ENCODE measurements at regions not wholly inside any gene's neighbourhood (a gene's known extent, or its start where the extent isn't known, plus 50 kb on each side); places are given as distances from the start of the nearest gene placed in this dataset.

DNA sequence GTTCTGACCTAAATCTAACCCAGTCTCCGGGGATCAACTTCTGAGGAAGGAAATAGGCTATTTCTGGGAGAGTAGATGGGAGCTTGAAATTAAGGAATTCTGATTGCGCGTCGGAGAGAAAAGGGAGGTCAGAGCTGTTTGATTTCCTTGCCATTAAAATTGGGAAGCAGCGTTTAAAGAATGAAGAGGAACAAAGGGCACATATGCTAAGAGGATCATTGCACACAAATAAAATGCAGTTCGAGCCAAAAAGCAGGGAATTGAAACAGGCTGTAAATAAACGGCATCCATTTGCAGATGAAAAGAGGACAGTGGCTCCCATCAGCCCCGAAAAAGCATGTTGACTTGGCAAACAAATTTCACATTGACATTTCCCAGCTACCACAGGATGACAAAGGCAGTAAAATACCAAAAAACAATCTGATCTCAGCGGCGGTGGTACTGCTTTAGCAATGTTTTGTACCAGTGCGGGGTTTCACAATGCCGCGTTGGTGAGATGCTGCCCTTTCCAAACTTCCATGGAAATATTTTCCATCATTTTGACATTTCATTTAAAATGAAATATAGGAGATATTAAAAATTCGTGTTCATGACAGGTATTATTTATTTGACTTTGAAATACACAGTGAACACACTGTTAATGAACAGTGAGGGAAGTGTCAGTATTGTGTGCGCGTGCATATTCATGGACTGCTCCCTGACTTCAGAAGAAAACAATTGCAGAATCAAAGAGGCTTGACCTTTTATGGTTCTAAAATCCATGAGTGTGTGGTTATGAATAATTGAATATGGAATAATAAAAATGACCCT lies 108.8 kb downstream of the SQOR start:
- DNase-seq = no peak

DNA sequence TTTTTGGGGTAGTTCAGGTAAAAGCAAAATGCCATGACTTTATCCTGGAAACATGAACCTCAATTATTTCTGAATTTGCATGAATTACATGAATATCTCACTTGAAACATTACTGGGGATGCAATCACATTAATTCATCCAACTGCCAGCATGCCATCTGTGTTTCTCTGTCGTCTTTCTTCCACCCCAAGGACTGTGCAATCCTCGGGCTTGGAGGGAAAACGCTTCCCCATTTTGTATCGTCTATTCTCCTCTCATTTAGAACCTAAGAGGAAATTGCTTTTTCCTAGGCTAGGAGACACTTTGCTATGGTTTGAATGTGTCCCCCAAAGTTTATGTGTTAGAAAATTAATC lies 109.4 kb downstream of the SQOR start:
- no peak for DNase-seq

DNA sequence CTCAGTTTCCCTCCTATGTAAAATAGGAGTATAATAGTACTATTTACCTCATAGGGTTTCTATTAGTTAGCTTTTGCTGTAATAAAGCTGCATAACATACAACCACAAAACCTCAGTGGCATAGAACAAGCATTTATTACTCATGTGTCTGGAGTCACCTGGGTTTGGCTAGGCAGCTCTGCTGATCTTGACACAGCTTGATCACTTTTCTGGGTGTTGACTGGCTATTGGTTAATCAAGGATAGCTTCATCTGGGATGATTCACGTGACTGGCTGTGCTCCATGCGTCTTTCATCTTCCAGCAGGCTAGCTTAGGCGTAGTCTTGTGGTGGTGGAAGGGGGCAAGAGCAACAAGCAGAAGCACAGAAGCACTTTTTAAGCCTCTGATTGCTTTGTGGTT lies 112.6 kb downstream of the SQOR start:
- DNase-seq = no peak

DNA sequence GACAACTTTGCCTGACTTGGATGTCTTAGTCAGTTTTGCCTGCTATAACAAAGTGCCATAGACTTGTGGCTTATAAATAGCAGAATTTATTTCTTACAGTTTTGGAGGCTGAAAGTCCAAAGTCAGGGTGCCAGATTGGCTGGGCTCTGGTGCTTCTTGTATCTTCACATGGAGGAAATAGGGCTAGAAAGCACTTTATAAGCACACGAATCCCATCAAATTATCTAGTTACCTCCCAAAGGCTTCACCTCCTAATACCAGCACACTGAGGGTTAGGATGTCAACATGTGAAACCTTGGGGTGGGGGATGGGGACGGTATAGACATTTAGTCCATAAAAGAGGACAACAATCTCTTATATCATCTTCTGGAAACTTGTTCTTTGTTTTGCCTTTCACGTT lies 116.8 kb downstream of the SQOR start:
- no peak for DNase-seq

DNA sequence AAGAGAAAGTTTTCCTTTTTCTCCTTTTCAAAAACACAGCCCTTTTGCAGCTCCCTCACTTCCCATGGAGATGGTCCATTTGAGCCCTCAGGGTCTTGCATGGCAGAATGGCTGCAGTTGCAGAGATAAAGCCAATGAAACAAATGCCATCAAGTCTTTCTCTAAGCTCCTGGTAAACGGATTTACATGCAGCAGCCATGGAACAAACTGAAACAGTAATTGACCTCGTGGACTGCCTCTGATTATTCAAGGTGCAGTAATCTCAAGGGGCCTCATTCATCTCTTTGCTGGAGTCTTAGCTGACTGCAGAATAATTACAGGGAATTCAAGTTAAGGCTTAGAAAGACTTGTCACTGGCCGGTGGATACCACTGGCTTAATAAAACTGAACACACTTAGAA lies 125.1 kb downstream of the SQOR start:
- no peak for DNase-seq

DNA sequence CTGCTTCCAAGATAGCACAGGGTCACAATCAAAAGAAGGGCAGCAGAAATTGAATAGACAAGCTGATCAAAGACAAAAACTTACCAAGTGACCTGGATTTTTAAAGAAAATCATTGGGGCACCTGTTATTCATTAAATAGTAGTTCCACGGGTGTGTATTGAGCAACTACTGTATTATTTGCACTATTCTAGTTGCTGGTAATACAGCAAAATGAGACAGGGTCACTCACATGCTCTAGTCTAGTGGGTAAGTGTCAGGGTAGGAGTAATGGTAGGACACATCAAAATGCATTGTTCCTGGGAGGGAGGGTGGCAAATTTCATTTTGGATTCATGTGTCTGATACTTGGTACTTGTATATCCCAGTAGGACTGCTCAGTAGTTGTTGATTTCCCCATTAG lies 127.9 kb downstream of the SQOR start:
- no peak for DNase-seq

DNA sequence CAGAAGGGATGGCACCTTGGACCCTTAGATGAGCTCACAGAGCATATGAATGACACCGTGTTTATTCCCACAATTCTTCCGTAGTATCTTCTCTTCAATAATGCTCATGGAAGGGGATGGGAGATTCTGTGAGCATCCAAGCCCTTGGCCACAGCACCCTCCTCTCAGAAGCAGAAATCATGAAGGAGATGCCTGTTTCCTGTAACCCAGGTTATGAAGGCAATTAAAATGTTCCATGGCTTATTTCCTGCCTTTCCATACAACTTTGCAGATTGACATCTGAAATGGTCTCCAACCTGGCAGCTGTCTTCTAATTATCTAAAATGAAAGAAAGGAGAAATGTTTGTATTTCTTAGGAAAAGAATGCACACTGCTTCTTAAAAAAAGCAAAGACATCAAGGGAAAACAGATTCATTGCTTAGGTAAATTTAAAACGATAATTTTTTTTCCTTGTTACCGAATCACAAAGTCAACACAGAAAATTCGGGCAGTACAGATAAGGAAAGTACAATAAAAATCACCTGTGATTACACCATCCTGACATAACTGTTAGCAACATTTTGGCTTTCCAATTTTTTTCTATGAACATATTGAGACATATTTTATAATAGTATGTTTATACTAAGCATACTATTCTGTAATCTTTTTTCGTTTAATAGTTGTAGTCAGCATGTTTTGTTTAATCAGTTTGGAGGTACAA lies 128.5 kb downstream of the SQOR start:
- no peak for DNase-seq

DNA sequence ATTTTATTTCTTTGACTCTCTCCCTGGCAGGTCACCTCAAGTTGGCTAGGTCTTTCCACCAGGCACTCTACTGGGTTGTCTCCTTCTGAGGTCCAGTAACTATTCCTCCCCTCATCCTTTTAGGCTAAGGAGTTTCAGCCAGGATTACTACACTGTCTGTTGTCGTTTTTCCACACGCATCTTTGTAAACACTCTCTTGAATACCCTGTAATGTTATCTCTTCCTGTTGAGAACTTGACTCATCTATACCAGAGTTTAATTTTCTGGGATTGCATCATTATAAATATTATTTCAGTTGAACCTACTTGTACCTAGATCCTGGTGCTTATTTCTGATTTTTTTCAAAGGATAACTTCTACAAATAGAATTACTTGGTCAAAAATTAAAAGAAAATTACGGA lies 138.3 kb downstream of the SQOR start:
- DNase-seq = no peak

DNA sequence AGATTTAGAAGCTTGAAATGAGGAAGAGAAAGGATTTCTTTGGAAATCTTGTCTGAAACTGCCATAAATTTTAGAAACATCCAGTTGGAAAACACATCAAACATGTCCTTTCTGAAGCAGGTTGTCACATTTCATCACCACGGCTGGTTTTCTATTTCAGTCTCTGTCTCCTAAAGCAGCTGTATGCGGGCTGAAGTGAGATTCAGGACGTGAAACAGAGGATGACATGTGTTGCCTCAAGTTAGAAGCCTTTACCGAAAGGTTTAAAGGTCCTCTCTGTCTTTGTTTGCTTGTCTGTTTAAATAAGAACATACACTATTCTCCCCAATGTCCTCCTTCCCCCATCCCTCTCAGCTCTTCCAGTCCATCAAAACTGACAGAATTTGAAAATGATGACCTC lies 141.9 kb downstream of the SQOR start:
- no peak for DNase-seq

DNA sequence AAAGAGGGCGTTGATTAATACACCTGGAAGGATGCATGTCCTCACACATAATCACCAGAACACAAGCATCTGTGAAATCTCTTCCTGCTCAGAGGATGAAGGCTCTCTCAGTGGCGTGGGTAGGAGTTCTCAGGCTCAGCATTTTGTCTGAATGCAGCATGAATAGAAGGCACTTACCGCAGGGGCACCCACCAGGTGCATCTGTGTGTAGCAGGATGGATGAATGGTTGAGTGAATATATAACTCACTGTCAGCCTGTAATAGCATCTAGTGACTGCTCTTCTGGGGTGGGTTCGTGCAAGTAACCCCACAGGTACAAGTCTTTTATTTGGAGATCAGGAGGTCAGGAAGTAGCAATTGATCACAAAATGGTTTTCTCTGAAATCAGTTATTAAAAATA lies 143.0 kb downstream of the SQOR start:
- no peak for DNase-seq

DNA sequence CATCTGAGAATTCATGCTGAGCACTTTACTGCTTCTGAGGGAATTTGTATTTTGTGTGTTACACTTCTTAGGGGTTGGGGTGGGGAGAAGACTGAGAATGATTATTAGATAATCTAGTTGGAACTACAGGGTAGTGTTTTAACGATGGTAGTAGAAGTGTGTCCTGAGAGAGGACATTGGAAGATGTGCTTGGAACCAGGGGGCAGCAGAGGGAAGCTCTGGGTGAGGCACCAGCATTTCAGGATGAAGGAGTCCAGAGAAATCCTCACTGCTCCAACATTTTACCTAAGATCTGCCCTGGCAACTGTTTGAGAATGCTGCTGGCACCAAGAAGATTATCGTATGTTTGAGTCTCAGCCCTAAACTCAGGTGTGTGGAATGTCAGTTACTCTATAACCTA lies 145.5 kb downstream of the SQOR start:
- no peak for DNase-seq

DNA sequence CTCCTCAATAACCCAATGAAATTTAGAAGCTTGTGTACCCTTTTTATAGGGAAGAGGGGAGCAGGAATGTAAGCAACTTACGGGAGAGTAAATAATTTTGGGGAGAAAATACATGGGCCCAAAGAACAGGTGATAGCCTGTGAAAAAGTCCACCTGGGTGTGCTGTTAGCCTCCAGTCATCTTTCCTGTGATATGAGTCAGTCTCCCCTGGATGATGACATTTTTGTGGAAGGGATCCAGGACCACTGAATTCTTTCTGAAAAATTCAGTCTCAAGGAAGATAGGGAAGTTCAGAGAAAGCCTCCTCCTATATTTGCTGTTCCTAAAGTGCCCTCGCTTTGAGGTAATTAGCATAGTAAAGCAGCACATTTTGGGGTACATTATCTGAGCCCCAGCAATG lies 149.8 kb downstream of the SQOR start:
- no peak for DNase-seq

DNA sequence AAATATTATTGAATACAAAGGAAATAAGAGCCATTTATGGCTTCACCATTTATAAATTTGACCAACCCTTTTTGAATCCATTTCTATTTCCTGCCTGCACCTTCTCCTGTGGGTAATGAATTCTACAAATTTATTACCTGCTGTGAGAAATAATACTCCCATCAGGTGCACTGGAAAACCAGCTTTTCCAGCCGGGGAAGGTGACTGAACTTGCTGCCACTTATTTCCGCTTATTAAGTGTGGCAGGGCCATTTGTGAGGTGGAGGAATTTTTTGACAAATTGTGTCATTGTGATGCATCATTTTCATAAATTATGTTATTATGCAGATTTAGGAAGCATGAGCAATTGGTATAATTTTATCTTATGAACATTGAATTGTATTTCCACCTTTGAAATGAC lies 151.1 kb downstream of the SQOR start:
- DNase-seq = no peak

DNA sequence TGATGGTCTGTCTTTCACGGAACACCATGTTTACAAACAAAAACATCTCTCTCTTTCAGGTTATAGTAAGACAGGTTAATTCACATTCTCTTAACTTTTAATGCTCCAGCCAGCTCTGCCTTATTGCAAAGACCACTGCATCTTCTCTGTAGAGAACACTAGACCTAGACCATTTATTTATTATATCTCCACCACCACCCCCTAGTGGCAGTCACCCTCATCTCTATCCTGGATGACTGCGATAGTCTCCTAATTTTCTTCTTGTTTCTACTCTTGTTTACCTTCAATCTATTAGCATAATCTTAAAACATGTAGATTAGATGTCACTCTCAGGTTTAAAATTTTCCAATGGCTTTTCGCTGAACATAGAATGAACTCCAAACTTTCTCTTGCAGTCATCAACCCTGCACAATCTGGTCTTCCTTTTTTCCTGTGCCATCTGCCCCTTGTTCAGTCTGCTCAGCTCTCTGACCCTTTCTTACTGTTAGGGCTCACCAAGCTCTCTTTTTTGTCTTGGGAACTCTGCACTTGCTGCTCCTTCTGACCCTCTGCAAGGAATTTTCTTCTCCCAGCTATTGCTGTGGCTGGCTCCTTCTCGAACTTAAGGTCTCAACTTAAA lies 155.6 kb downstream of the SQOR start:
- DNase-seq = peak; percentile 18

DNA sequence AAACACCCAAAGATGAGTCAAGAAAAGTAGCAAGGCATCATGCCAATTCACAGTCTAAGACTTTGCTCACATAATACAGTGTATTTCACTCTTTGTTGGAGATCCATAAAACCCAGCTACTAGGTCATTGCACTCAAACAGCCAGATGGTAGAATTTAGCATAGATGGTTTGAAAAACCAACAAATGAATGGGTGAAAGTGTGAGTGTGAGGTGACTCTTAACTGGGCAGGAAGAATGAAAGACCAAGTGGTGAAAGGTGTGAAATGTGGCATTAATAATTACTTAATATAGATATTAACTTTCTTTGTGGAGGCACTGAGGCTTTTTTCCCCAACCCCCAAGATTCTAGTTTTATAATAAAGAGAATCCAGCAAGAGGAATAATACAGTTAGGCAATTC lies 159.5 kb downstream of the SQOR start:
- DNase-seq = no peak

DNA sequence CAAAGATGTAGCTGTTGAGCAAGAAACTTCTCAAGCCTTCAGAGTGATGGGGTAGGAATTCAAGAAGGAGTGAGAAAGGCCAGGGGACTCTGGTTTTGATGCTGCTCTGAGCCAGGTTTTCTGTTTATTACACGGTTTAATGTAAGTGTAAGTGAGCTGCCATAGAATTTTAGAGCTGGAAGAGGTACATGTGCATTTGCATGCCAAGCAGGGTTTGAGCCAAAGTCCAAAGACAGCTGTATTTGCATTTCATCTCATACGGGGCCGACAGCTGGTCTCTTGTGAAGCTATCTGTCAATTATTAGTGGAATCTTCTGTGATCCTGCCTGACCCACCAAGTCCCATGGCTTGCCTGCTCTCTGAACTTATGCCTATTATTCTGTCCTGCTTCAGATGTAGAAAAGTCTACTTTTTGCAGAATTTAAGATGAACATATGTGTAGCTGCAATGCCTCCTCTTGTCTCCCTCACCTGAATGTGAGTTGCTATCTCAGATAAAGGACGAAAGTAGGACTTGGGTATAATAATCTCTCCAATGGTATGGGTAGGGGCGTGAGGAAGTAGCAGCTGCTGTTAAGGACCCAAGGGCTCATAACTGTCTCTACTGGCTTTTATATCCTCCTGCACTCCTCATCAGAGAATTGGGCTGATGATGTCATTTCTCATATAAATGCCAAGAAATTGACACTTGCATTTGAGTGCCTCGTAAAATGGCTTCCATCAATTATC lies 160.0 kb downstream of the SQOR start:
- DNase-seq = peak; percentile 74

DNA sequence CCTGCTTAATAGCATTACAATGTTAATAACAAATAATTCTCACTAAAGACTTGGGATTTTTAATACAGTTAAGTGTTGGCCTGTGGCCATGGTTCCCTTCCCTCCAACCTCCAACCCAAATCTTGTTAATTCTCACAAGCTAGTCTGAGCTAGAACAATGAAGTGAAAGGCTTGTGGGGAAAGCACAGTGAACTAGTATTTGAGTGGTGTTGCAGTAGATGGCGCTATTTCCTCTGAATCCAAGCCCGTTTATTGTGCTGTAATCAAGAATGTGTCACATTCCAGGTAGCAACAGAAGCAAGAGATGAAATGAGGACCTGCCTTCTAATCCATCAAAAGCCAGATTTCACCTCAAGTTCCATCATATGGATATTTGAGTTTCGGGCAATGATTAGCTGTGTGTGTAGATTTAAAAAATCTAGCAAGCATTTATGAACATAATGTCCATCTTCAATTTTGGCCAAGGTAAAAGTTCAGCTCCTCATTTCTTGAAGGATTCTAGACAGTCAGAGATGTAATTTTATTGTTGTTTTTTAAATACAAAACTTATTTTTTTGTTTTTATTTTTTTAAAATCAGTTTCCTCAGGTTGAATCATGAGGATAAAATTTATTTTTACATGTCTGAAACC lies 160.7 kb downstream of the SQOR start:
- DNase-seq = peak; percentile 76

DNA sequence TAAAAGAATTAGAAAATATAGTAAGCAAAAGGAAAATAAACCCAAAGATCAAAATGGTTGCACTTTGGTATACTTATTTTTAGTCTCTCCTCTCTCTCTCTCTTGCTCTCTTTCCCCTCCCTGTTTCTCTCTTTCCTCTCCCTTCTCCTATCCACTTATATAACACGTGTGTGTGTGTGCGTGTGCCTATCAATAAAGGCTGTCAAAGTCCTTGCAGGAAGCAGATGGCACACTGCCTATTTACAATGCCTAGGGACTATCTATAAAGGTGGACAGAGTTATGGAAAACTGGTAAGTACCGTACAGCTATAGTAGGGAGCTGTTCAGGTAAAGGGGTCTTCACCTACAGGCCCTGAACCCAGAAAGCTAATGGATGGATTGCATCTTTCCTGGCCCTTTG lies 161.6 kb downstream of the SQOR start:
- DNase-seq = no peak

DNA sequence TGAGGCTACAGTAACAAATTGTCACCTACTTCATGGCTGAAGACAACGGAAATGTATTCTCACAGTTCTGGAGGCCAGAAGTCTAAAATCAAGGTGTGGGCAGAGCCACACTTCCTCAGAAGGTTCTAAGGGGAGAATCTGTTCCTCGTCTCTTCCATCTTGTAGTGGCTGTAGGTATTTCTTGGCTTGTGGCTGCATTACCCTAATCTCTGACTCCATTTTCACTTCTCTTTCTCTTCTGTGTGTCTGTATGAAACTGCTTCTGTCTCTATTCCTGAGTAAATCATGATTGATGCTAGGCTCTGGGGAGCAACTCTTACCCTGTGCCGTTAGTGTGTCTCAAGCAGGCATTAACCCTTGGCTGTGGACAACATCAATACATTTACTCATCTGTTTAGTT lies 164.7 kb downstream of the SQOR start:
- DNase-seq = no peak

DNA sequence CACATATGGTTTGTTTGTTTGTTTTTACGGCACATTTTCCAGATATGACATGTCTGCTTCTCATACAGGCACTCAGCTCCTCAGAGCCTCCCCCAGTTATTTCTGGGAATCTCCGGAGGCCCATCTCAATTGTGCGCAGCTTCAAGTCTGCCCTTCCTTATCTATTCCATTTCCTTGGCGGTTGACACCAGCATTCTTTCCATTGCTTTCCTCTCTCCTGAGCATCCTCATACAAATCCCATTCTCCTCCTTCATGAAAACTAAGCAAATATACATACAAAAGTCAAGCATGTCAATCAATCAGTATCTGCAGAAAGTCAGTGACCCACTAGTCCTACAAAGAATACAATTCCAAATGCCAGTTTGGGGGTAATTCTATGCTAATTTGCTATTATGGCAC lies 166.7 kb downstream of the SQOR start:
- no peak for DNase-seq

DNA sequence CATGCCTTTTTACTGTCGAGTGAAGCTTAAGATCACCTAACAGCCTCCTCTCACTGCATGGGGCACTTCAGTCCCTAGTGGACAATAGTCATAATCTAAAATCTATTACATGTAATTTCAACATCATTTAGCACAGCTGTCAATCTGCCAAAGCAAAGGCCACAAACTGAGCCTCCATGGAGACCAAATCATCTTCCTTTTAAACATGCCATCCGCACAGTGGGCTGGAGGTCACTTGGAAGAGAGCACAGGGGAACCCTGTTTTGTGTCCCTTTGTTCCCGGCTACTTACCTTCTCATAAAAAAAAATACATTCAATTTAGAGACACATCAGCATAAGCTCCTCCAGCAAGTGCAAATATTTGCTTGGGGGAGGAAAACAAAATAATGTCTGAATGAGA lies 167.3 kb downstream of the SQOR start:
- peak; percentile 19 for DNase-seq

DNA sequence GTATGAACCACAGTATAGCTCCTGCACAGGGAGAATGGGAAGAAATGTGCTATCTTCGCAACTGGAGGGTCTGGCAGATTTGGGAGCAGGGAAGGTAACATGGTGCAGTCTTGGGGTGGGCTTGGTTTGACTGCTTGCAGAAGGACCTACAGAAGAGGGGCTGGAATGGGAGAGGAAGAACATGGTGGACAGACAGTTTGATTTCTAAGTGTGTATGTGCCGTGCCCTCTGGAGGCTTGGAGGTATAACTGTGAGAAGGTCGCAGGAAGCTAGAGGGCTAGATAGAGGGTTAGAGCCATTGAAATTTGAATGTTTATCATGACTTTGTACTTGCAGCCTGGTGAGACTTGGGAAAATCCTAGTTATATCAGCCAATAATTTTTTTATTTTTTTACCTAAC lies 169.2 kb downstream of the SQOR start:
- DNase-seq = no peak

DNA sequence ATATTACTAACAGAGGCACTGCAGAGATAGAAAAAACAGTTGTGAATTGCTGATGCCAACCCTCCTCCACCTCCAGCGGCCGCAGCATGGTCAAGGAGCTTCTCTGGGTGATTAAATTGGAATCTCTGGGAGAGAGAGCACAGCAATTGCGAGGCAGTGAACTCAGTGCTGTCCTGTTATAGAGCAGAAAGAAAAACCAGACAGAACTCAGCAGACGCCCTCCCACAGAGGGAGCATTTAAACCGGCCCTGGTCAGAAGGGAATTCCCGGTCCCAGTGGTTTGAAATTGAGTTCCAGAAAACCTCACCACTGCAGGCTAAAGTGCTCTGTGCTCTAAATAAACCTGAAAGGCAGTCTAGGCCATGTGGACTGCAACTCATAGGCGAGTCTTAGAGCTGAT lies 175.4 kb downstream of the SQOR start:
- no peak for DNase-seq

Data from SHP77 treated with DMSO at 0.1 percent for 48 hours (cell line).